SH-SY5Y (cell line): ENCODE measurements at regions not wholly inside any gene's neighbourhood (a gene's known extent, or its start where the extent isn't known, plus 50 kb on each side); places are given as distances from the start of the nearest gene placed in this dataset.

Source experiments
- GATA2 ChIP-seq: IDR thresholded peaks from 2 replicates; pipeline ENCODE4 v1.6.1; 2011; ENCODE audit warnings: mild to moderate bottlenecking, low read depth, low read length
- GATA3 ChIP-seq: IDR thresholded peaks from 2 replicates; pipeline ENCODE4 v1.6.1; 2011; ENCODE audit warnings: low read depth, mild to moderate bottlenecking, low read length, moderate library complexity

DNA sequence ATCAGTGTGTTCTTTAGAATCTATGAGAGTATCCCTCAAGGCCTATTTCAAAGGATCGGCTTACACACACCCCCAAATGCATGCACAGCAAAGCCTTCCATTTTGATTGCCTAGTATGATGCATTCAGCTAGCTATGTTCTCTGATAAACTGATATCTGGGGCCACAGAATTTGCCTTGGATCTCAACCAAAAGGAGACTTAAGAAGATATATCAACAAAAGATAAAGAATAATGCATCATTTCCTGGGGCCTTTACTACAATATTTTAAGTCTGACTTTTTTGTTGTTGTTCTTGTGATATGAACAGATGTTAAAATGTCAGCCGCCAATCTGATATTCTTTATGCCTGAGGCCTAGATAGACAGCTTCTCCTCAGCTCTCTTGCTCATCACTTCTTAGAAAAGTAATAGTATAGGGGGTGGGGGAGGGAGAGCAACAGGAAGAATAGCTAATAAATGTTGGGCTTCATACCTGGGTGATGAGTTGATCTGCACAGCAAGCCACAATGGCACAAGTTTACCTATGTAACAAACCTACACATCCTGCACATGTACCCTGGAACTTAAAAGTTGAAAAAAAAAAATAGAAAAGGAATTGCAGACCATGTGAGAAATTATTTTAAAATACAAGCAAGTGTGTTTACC lies 792.9 kb upstream of the GHITM start:
- TF ChIP-seq GATA3 (no peak), GATA2 (no peak)
